SW 1271 (cell line): ENCODE measurements at regions not wholly inside any gene's neighbourhood (a gene's known extent, or its start where the extent isn't known, plus 50 kb on each side); places are given as distances from the start of the nearest gene placed in this dataset.

ENCODE experiments used
- DNase-seq, 2 experiments: peaks; one replicate each; lab custom pipeline; 2025; lab: John Stamatoyannopoulos, UW

DNA sequence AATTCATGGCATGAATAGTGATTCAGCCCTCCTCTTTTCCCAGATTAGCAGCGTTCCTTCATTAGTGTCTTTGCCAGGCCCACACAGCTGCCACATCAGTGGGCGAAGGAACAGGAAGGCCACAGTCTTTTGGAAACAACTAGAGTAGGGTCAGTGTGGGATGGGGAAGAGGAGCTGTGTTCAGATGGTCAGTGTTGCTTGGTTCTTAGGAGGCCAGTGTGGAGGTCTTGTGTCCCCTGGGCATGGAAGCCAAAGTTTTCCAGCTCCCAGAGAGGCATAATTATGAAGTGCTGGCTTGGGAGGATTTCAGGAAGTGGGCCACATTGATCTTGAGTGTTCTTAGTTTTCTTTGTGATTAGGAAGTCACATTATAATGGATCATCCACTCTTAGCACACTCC lies 269.6 kb downstream of the PSAT1 start:
- DNase-seq, result no peak

DNA sequence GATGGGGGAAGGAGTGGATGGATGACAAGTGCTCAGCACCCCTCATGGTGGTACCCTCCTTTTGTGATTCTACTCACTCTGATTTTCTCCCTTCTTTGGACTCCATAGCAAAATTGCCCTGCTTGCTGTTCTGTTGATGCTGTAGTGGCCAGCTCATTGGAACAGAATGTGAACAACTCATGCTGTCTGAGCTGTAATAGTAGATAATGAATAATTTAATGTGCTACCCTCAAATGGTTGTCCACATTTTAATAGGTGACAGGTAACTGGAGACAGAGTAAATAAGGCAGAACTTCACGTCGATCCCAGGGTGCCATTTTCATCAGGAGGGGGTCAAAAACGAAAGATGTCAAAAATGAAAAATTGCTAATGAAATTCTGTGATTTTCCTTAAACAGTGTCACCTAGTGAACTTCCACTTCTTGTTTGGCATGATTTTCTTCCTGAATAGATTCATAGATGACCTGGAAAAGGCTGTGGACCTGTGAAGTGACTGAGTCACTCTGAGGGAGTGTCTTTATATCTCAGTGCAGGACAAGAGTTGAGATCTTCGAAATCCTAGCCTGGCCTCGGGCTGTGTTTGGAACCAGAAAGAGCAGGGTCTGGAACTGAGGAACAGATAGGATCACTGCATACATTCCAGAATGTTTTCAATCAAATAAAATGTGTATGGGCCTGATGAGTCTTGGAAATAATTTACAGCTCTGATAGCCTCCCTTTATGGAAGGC lies 270.2 kb downstream of the PSAT1 start:
- no peak for DNase-seq

DNA sequence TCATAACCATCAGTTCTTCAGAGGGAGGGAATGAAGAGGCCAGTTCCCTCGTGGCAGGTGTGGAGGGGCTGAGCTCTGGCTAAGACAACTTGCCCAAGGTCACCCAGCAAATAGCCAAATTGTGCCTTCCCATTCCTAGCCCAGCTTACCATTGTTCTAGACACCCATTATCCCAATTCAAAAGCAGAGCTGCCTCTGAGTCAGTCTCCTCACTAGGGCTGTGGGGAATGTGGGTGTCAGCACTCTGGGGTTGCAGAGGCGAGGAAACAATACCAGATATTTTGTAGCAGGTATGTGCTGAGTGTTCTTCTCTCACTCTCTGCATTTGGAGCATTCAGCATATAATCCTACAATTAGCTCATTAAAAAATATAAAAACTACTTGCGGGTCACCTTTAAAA lies 270.8 kb downstream of the PSAT1 start:
- no peak for DNase-seq

- DNase-seq, result no peak
These were observed 271.8 kb downstream of the PSAT1 start for GRCh38 chr9:78568774-78569173.

DNA sequence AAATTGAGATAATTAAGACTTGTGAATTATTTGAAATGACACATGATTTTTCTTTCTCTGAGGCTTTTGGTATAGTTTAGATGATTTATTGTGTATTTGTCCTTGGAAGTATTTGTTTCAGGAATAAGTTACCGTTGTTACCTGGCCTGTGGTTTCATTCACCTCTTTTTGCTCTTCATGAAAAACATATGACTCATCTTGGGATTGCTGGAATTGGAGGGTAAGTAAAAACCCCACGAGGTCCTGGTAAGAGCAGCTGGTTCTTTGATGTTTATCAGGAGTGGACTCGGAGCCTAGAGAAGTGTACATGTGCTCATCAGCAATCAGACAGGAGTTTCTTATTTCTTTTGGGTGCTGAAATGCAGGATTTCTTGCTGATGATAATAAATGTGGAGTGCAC lies 275.3 kb downstream of the PSAT1 start:
- DNase-seq, result no peak

DNA sequence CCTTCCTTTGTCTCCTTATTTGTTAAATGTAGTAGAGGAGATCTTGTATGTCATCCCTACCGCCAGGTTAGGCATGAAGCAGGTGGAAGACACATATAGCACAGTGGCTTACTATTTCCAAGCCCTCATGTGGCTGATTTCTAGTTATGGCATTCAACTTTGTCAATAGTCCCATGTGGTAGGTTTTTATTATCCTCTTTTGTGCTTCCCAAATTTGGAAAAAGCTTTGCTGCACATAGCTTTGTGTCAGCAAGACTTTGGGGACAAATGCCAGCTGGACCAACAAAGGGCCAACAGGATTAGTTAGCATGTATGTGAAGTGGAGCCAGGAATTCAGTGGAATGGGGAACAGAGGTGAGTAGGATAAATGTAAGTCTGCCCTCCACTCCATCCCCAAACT lies 276.3 kb downstream of the PSAT1 start:
- DNase-seq, result no peak

- DNase-seq, result no peak
These were observed 276.7 kb downstream of the PSAT1 start for GRCh38 chr9:78573669-78574068.

DNA sequence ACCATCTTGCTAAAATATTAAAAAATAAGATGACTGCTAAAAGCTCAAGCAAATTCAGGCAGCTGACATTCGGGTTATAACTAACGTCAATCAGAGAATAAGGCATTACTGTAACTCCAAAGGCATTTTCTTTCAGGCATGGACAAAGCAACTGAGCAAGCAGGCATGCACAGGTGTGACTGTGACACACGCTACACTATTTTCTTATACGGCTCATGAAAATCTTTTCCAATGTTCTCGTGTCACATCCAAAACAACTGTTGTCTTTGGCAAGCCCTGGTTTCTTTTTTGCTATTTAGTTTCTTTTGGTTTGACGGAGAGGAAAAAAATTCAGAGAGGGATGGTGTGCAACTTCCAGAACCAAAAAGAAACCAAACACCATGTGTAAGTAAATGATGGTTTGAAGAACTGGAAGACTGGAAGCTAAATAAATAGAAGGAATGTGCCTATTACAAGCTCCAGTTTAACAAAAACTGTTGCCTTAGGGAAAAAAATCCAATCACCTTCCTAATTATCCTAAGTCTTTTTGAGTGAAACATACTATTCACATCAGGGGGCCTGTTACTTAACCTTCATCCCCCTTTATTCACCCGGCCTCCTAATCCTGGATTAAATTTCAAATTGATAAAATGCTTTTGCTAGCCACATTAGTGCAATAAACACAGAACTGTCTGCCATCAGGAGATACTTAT lies 277.6 kb downstream of the PSAT1 start:
- no peak for DNase-seq

GRCh38 chr9:78575081-78575480 lies 278.2 kb downstream of the PSAT1 start:
- DNase-seq, result no peak

DNA sequence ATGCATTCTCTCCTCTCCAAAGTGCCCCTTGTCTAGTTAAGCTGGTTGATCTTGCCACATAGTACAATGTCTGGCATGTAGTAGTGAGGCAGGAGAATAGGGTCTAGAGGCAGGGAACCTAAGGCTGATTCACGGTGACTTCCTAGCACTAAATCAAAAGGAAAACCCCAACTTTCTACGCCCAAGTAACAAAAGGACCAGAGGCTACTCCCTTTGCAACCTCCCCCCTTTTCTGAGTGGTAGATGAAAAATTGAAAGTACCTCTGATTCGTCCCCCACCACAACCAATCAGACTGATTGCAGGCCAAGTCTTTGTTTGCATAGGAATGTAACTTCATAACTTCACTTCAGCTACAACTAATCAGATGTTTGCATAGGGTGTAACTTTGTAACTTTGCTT lies 278.8 kb downstream of the PSAT1 start:
- no peak for DNase-seq

- no peak for DNase-seq
These were observed 280.4 kb downstream of the PSAT1 start for GRCh38 chr9:78577156-78577906.

DNA sequence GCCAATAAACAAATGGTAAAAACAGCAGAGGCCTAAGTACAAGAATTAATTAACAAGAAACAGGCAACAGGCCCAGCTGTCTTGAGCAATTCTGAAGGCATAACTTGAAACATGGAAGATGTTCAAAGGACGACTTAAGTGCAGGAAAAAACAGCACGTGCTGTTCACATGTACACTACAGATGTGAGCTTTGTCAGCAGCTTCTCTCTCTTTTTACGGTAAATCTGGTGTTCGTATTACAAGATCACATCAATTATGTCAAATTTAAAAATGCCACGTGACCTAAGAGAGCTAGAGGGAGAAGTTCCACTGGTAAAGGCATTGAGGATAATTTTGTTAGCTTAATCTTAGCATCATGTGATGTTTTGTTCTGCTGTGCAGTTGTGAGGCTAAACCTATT lies 281.1 kb downstream of the PSAT1 start:
- DNase-seq, result no peak

GRCh38 chr9:78582821-78583220 lies 285.9 kb downstream of the PSAT1 start:
- DNase-seq, result no peak

- no peak for DNase-seq
These were observed 287.7 kb downstream of the PSAT1 start for GRCh38 chr9:78584589-78584988.

GRCh38 chr9:78585909-78586308 lies 289.0 kb downstream of the PSAT1 start:
- DNase-seq, result no peak

- DNase-seq, result no peak
These were observed 293.1 kb downstream of the PSAT1 start for GRCh38 chr9:78590068-78590467.

DNA sequence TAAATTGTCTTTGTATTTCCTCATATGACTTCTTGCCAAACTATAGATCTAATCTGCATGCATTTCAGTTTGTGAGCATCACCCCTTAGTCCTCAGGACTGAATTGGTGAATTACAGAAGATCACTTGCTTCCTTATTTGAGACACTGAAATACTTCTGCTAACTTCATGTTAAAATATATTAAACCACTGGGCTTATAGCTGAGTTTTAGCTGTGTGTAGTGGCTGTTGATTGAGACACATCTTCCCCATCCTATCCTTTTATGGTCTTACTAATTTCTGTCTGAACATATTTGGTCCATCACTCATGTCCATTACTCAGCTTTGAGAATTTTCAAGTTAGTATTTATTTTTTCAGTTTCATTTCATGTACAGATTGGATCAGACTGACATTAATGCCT lies 295.9 kb downstream of the PSAT1 start:
- no peak for DNase-seq

DNA sequence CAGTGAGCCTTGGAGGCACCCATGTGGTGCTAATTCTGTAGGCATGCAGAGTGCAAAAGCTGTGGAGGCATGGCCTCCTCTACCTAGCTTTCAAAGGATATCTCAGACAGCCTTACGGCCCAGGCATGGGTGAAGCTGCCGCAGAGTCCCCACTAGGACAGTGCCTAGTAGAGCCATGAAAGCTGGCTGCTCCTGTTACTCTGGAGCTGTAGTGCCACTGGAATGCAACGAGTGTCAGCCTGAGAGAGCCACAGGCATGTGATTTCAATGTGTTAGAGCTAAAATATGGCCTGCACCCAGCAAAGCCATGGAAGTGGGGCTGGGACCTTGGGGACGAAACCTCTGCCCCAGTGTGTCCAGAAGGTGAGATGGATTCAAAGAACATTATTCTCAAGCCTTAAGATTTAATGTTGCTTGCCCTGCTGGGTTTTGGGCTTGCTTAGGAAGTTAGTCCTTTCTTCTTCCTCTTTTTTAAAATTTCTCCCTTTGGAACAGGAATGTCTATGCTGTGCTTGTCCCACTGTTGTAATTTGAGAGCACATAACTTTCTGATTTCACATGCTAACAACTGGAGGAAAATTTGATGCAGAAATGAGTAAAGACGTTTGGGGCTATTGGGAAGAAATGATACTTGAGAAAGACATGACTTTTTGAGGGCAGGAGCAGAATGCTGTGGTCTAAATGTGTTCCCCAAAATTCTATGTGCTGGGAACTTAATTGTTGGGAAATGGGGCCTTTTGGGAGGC lies 298.4 kb downstream of the PSAT1 start:
- no peak for DNase-seq

- no peak for DNase-seq
These were observed 299.4 kb downstream of the PSAT1 start for GRCh38 chr9:78596346-78596745.

DNA sequence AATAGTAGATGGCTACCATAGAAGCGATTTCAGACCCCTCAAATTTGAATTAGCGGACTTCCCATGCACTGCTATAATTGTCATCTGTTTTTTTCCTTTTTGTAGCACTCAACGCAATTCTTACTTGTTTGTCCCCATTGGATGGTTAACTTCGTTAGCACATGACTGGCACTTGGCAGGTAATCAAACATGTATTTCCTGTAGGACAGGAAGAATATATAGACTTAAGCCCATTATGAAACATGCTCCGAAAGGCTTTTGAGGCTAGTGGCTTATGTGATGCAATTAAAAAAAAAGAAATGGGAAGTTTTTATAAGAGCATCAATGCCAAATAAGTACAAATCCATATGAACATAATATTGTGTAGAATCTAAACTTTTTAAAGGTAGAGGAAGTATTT lies 301.2 kb downstream of the PSAT1 start:
- DNase-seq, result no peak

DNA sequence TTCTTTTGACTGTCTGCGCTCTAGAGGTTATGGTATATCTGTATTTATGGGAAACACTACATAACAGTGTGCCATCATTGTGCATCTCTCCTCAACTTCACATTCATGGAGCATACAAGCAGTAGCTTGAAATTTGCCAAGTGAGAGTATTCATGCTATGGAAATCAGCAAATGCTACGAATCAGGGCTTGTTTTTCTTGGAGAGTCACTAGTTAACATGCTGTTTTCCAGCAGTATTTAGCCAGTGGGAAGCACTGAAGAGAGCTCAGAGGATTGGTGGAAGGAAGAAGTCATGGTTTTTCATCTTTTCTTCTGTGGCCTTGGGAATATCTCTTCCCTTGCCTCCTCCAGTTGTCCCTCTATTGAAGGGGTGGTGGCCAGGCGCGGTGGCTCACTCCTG lies 303.0 kb downstream of the PSAT1 start:
- DNase-seq, result no peak

- peak in 1 of 2 experiments; percentile 52 for DNase-seq
These were observed 305.1 kb downstream of the PSAT1 start for GRCh38 chr9:78601957-78602565.
